Retinal pigment epithelial cell (primary cell): ENCODE measurements at regions not wholly inside any gene's neighbourhood (a gene's known extent, or its start where the extent isn't known, plus 50 kb on each side); places are given as distances from the start of the nearest gene placed in this dataset.

Experiments
- DNase-seq: peaks from one replicate; pipeline ENCODE4 v3.0.0-alpha.2; 2010; ENCODE audit warnings: low read depth
- H3K4me3 ChIP-seq: 2 replicates; pipeline ENCODE4 v1.5.1; 2011; ENCODE audit warnings: mild to moderate bottlenecking, low read length, control low read depth, moderate library complexity
- CTCF ChIP-seq: conservative IDR thresholded peaks from 2 replicates; pipeline ENCODE4 v1.5.1; 2011; ENCODE audit warnings: low read depth, low read length, control low read depth, inconsistent platforms

- no peak for DNase-seq
- no peak for TF ChIP-seq CTCF
- no peak overlapping the region for H3K4me3 ChIP-seq
Observed at GRCh38 chr12:126591533-126591932, 1526.3 kb downstream of the AACS start.

- no peak overlapping the region for H3K4me3 ChIP-seq
- no peak for TF ChIP-seq CTCF
- DNase-seq, result no peak
Observed at GRCh38 chr12:126601184-126602170, 1536.2 kb downstream of the AACS start.

DNA sequence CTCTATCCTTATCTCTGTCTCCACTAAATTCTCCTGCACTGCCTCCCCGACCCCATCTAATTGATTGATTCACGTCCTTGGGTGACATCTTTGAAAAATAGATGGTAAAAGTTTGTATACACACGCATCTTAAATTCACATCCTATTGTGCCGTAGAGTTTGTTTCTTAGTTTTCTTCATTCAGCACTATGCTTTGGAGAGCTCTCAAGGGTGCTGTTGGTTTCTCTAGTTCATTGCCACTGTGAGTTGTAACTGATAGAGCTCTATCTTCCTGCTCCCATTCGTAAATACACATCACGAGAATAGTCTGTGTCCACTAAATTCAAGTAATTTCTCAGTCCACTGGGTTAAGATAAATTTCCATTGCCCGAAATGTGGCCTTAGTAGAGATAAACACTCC lies 1537.4 kb downstream of the AACS start:
- no peak for TF ChIP-seq CTCF
- no peak for DNase-seq

GRCh38 chr12:126607157-126607556 lies 1541.9 kb downstream of the AACS start:
- no peak for TF ChIP-seq CTCF
- no peak overlapping the region for H3K4me3 ChIP-seq
- DNase-seq, result no peak

More for the DNA sequence above, 1537.4 kb downstream of the AACS start:
- no peak overlapping the region for H3K4me3 ChIP-seq

- no peak overlapping the region for H3K4me3 ChIP-seq
- TF ChIP-seq CTCF, result no peak
- DNase-seq, result no peak
Observed at GRCh38 chr12:126607867-126608266, 1542.6 kb downstream of the AACS start.

DNA sequence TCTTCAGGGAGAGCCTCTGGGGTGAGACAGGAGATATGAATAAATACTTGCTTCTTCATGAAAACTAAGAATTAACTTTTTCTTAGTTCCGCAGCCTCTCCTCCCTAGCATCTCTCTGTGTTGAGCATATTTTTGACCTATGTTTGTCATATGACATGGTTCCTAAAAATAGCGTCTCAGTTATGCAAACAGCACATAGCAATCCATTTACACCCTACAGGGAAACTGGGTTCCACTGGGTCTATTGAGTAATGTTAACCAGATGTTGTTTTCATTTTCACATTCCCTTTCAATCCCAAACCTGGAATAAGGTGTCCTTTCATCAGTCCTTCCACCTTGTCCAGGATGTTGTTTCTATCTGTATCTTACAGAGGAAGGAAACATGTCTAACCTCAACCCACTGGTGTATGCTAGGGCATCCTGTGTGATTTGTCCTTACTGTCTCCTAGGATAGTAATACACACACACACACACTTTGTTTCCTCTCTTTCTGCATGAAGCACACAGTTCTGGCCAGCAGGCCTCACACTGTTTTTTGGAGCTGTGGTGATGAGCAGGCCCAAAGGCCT lies 1543.5 kb downstream of the AACS start:
- no peak overlapping the region for H3K4me3 ChIP-seq
- DNase-seq, result no peak
- no peak for TF ChIP-seq CTCF

DNA sequence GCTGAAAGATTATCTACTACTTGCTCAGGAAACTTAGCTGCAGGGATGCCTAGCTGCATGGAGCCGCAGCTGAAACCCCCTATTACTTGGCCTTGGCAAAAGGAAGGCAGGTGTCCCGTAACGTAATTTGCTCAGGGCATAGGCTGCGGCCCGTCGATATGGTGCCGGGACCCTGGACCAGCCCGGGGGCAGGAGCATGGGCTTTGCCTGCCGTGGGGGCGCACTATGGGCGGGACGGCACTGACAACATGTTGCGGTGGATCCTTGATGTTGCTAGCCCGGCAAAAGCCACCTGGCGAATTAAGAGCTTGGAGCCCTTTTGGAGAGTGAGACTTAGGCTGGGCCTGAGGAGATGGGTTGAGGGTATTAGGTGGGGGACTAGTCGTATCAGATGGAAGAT lies 1551.2 kb downstream of the AACS start:
- TF ChIP-seq CTCF, result no peak
- H3K4me3 ChIP-seq, result no peak overlapping the region
- DNase-seq, result no peak
